Activated CD4-positive, alpha-beta T cell treated with anti-CD3 and anti-CD28 coated beads, Interleukin-2, Interleukin-6, amounts not matched to agents 100 ng/mL and 50 ng/mL, durations not matched to agents 16 hours and 8 hours (primary cell): ENCODE measurements at regions not wholly inside any gene's neighbourhood (a gene's known extent, or its start where the extent isn't known, plus 50 kb on each side); places are given as distances from the start of the nearest gene placed in this dataset.
"Not testable (repeated sequence)": the region's sequence is repeated elsewhere in the genome, so short reads cannot be mapped to it uniquely, and the experiment has no call there.

Experiments used
- DNase-seq: peaks from one replicate; pipeline ENCODE4 v3.0.0-alpha.2; 2020

GRCh38 chrX:45628041-45628440, 427.4 kb upstream of the DIPK2B start:
- DNase-seq = no peak

- no peak for DNase-seq
These were observed 422.6 kb upstream of the DIPK2B start for GRCh38 chrX:45623266-45623665.

GRCh38 chrX:45622538-45622937, 421.9 kb upstream of the DIPK2B start:
- no peak for DNase-seq

GRCh38 chrX:45622042-45622423, 421.4 kb upstream of the DIPK2B start:
- DNase-seq = no peak

GRCh38 chrX:45621376-45622041, 420.8 kb upstream of the DIPK2B start:
- DNase-seq = peak; percentile 80

- DNase-seq = no peak
These were observed 418.6 kb upstream of the DIPK2B start for GRCh38 chrX:45619290-45619689.

- DNase-seq = not testable (repeated sequence)
These were observed 414.9 kb upstream of the DIPK2B start for GRCh38 chrX:45615591-45615990.

GRCh38 chrX:45614853-45615252, 414.2 kb upstream of the DIPK2B start:
- DNase-seq = no peak

GRCh38 chrX:45602151-45602550, 401.5 kb upstream of the DIPK2B start:
- DNase-seq = no peak

GRCh38 chrX:45601052-45601451, 400.4 kb upstream of the DIPK2B start:
- DNase-seq = no peak

GRCh38 chrX:45598861-45599260, 398.2 kb upstream of the DIPK2B start:
- DNase-seq = no peak

GRCh38 chrX:45596188-45596808, 395.6 kb upstream of the DIPK2B start:
- no peak for DNase-seq

- no peak for DNase-seq
These were observed 391.4 kb upstream of the DIPK2B start for GRCh38 chrX:45592101-45592500.

- DNase-seq = no peak
These were observed 391.0 kb upstream of the DIPK2B start for GRCh38 chrX:45591650-45592049.

- DNase-seq = no peak
These were observed 384.0 kb upstream of the DIPK2B start for GRCh38 chrX:45584717-45585116.

- DNase-seq = no peak
These were observed 376.7 kb upstream of the DIPK2B start for GRCh38 chrX:45577361-45577760.

- no peak for DNase-seq
These were observed 370.8 kb upstream of the DIPK2B start for GRCh38 chrX:45571453-45571852.

GRCh38 chrX:45566456-45566855, 365.8 kb upstream of the DIPK2B start:
- DNase-seq = no peak

- no peak for DNase-seq
These were observed 356.7 kb upstream of the DIPK2B start for GRCh38 chrX:45557387-45557786.

GRCh38 chrX:45554736-45555135, 354.1 kb upstream of the DIPK2B start:
- DNase-seq = no peak

GRCh38 chrX:45553417-45553816, 352.7 kb upstream of the DIPK2B start:
- no peak for DNase-seq

GRCh38 chrX:45546697-45547096, 346.0 kb upstream of the DIPK2B start:
- not testable (repeated sequence) for DNase-seq

GRCh38 chrX:45540181-45540580, 339.5 kb upstream of the DIPK2B start:
- no peak for DNase-seq

GRCh38 chrX:45537936-45538335, 337.3 kb upstream of the DIPK2B start:
- DNase-seq = no peak

GRCh38 chrX:45527834-45528233, 327.2 kb upstream of the DIPK2B start:
- DNase-seq = no peak
